ENCODE measurements at regions not wholly inside any gene's neighbourhood (a gene's known extent, or its start where the extent isn't known, plus 50 kb on each side); places are given as distances from the start of the nearest gene placed in this dataset.

DNA sequence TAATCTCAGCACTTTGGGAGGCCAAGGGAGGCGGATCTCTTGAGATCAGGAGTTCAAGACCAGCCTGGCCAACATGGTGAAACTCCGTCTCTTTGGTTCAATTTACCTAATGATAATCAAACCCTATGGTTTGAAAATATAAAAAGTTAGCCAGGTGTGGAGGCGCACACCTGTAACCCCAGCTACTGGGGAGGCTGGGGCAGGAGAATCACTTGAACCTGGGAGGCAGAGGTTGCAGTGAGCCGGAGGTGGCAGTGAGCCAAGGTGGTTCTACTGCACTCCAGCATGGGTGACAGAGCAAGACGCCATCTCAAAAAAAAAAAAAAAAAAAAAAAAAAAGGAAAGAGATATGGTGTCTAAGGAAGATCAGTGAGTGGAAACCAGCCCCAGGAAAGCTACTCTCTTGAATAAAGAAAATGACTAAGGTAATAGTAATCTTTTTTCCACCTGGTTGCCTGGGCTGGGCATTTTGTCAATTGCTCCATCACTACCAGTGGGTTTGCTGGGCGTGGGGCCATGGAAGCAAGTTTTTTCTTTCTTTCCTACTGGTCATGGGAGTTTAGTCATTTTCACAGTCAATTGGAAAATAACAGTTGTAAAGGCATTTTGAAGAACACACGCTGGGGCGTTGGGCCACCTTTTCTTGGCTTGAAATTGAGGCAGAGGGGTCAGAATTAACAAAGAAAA is 387.6 kb upstream of the RGMA start:
- TF ChIP-seq, protein P1, sequence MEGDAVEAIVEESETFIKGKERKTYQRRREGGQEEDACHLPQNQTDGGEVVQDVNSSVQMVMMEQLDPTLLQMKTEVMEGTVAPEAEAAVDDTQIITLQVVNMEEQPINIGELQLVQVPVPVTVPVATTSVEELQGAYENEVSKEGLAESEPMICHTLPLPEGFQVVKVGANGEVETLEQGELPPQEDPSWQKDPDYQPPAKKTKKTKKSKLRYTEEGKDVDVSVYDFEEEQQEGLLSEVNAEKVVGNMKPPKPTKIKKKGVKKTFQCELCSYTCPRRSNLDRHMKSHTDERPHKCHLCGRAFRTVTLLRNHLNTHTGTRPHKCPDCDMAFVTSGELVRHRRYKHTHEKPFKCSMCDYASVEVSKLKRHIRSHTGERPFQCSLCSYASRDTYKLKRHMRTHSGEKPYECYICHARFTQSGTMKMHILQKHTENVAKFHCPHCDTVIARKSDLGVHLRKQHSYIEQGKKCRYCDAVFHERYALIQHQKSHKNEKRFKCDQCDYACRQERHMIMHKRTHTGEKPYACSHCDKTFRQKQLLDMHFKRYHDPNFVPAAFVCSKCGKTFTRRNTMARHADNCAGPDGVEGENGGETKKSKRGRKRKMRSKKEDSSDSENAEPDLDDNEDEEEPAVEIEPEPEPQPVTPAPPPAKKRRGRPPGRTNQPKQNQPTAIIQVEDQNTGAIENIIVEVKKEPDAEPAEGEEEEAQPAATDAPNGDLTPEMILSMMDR (IDR thresholded peaks at IDR 0.05): no peak
- TF ChIP-seq POLR2A (IDR thresholded peaks at IDR 0.05): no peak

Measured in testis (tissue), 2 donors.